Right lobe of liver (tissue), 4 donors: ENCODE measurements at regions not wholly inside any gene's neighbourhood (a gene's known extent, or its start where the extent isn't known, plus 50 kb on each side); places are given as distances from the start of the nearest gene placed in this dataset.

ENCODE experiments used
- POLR2A ChIP-seq: fragments of 450-650 bp; IDR thresholded peaks from one replicate; pipeline ENCODE4 v1.6.1; 2017; ENCODE audit warnings: antibody characterized with exemption, mild to moderate bottlenecking
- TF ChIP-seq, protein P1 (sequence below), 4 donors: fragments of 200-600 bp in 3 of 4; fragments of 450-650 bp in 1 of 4; IDR thresholded peaks; one replicate each; pipeline versions ENCODE4 v1.5.1 to v1.8.0; 2016 to 2022; ENCODE audit warnings: antibody characterized with exemption in 4 of 4, mild to moderate bottlenecking in 2 of 4
- donor health status: DM: no; HTN: no; CAD: no.
- donor health status: DM: no; HTN: no; CAD: no.
- donor health status: DM: no; HTN: yes; CAD: no.

DNA sequence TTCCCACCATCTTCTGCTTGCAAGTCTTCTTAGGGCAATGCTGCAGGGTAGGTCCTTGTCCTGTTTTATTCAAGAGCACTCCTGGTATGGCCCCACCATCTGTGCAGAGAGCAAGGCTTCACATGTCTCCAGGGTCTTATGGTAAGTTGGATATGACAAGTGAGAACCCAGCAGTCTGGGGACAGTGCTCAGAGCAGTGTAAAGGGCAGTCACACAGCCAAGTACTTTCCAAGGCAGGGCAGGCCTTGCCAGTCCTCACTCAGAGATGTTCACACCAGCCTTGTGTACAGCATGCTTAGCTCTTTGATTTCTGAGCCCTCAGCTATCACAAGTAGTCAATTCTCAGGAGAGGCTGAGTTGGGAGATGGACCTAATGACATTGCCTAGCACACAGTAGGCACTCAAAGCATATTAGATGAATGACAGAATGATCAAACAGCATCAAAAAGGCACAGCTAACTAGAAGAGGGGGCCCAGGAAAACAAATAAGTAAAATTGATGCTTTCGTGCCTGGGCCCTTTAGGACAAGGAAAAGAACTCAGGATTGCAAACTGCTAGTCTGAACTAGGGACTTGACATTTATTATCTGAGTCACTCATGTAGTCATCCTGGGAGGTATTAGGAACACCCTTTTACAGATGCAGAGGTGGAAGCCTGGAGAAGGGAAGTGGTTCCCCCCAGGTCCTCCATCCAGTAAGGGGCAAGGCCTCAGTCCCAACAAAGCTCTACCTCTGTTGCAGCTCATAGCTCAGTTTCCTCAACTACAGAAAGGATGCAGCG lies 86.7 kb upstream of the CTAGE1 start:
- TF ChIP-seq, protein P1, sequence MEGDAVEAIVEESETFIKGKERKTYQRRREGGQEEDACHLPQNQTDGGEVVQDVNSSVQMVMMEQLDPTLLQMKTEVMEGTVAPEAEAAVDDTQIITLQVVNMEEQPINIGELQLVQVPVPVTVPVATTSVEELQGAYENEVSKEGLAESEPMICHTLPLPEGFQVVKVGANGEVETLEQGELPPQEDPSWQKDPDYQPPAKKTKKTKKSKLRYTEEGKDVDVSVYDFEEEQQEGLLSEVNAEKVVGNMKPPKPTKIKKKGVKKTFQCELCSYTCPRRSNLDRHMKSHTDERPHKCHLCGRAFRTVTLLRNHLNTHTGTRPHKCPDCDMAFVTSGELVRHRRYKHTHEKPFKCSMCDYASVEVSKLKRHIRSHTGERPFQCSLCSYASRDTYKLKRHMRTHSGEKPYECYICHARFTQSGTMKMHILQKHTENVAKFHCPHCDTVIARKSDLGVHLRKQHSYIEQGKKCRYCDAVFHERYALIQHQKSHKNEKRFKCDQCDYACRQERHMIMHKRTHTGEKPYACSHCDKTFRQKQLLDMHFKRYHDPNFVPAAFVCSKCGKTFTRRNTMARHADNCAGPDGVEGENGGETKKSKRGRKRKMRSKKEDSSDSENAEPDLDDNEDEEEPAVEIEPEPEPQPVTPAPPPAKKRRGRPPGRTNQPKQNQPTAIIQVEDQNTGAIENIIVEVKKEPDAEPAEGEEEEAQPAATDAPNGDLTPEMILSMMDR (IDR thresholded peaks at IDR 0.05): no peak
- TF ChIP-seq POLR2A: no peak
